GM23338 (cell line): ENCODE measurements at regions not wholly inside any gene's neighbourhood (a gene's known extent, or its start where the extent isn't known, plus 50 kb on each side); places are given as distances from the start of the nearest gene placed in this dataset.
A peak's percentile ranks its signal among the peaks of the same experiment; 100 is the strongest.

ENCODE experiments used
- ATAC-seq: fragments of 200-7000 bp; cut with Tn5 transposase; 3 replicates; pipeline ENCODE4 v1.9.1; 2020
- DNase-seq: peaks from one replicate; pipeline ENCODE4 v3.0.0-alpha.2; 2015; ENCODE audit warnings: low spot score
- H2AFZ ChIP-seq: fragments of 200-600 bp; sonication (generic); 2 replicates; pipeline ENCODE4 v1.8.0; 2016; ENCODE audit warnings: antibody characterized with exemption, mild to moderate bottlenecking, moderate library complexity
- H3F3A ChIP-seq: fragments of 200-600 bp; sonication (generic); replicated peaks from 2 replicates; pipeline ENCODE4 v1.8.0; 2017; ENCODE audit warnings: antibody characterized with exemption, mixed run types, low read depth
- H3K27ac ChIP-seq: fragments of 200-600 bp; sonication (generic); 2 replicates; pipeline ENCODE4 v1.6.1; 2016; ENCODE audit warnings: low read depth
- H3K27me3 ChIP-seq: fragments of 200-600 bp; sonication (generic); 2 replicates; pipeline ENCODE4 v1.8.0; 2016; ENCODE audit warnings: mild to moderate bottlenecking, mixed run types, moderate library complexity; ENCODE audit not compliant: insufficient read depth
- H3K36me3 ChIP-seq: fragments of 200-600 bp; sonication (generic); 2 replicates; pipeline ENCODE4 v1.8.0; 2016; ENCODE audit warnings: mild to moderate bottlenecking; ENCODE audit not compliant: insufficient read depth
- H3K4me1 ChIP-seq: fragments of 200-600 bp; sonication (generic); 2 replicates; pipeline ENCODE4 v1.8.0; 2016; ENCODE audit warnings: mild to moderate bottlenecking, moderate library complexity; ENCODE audit not compliant: insufficient read depth
- H3K4me2 ChIP-seq: fragments of 200-600 bp; sonication (generic); 2 replicates; pipeline ENCODE4 v1.7.1; 2017; ENCODE audit warnings: mixed run types
- H3K4me3 ChIP-seq: fragments of 200-600 bp; sonication (generic); 2 replicates; pipeline ENCODE4 v1.6.1; 2016; ENCODE audit warnings: mixed run types
- H3K79me2 ChIP-seq: fragments of 200-600 bp; sonication (generic); replicated peaks from 2 replicates; pipeline ENCODE4 v1.8.0; 2017; ENCODE audit warnings: mild to moderate bottlenecking; ENCODE audit not compliant: insufficient read depth
- H3K9me2 ChIP-seq: fragments of 200-600 bp; sonication (generic); 2 replicates; pipeline ENCODE4 v1.8.0; 2017; ENCODE audit not compliant: insufficient read depth
- H4K20me1 ChIP-seq: fragments of 200-600 bp; sonication (generic); replicated peaks from 2 replicates; pipeline ENCODE4 v1.8.0; 2017; ENCODE audit warnings: mild to moderate bottlenecking; ENCODE audit not compliant: insufficient read depth
- H3K27ac Mint-ChIP-seq: 2 replicates; pipeline ENCODE4 v1.8.0; 2020; ENCODE audit warnings: inconsistent platforms, mild to moderate bottlenecking, moderate library complexity, mixed read lengths
- H3K27me3 Mint-ChIP-seq: 3 replicates; pipeline ENCODE4 v1.8.0; 2022; ENCODE audit warnings: low read depth, mild to moderate bottlenecking, moderate library complexity, mixed read lengths, inconsistent platforms; ENCODE audit not compliant: insufficient read depth, poor library complexity
- H3K36me3 Mint-ChIP-seq: 3 replicates; pipeline ENCODE4 v1.8.0; 2021; ENCODE audit warnings: low read depth, mild to moderate bottlenecking, inconsistent platforms, moderate library complexity, mixed read lengths
- H3K4me1 Mint-ChIP-seq: 3 replicates; pipeline ENCODE4 v1.8.0; 2020; ENCODE audit warnings: mild to moderate bottlenecking, inconsistent platforms, mixed read lengths
- H3K4me3 Mint-ChIP-seq: 3 replicates; pipeline ENCODE4 v1.8.0; 2021; ENCODE audit warnings: moderate library complexity, mild to moderate bottlenecking, inconsistent platforms, mixed read lengths
- H3K9me3 Mint-ChIP-seq: 3 replicates; pipeline ENCODE4 v1.8.0; 2020; ENCODE audit warnings: moderate library complexity, mild to moderate bottlenecking, inconsistent platforms, mixed read lengths
- CREB1 ChIP-seq: fragments of 250-450 bp; sonication (Bioruptor Pico); IDR thresholded peaks from 2 replicates; pipeline ENCODE4 v1.5.0; 2020; ENCODE audit warnings: low read depth, mild to moderate bottlenecking, moderate library complexity
- ETS1 ChIP-seq: IDR thresholded peaks from 2 replicates; pipeline ENCODE4 v1.6.1; 2016; ENCODE audit warnings: antibody characterized with exemption
- EZH2 ChIP-seq: fragments of 200-600 bp; sonication (generic); IDR thresholded peaks from one replicate; pipeline ENCODE4 v1.8.0; 2017; ENCODE audit warnings: antibody characterized with exemption, mild to moderate bottlenecking, low read depth; ENCODE audit not compliant: unreplicated experiment
- EZH2phosphoT487 ChIP-seq: fragments of 200-600 bp; sonication (generic); IDR thresholded peaks from one replicate; pipeline ENCODE4 v1.8.1; 2018; ENCODE audit warnings: antibody characterized with exemption; ENCODE audit not compliant: unreplicated experiment
- JUNB ChIP-seq: IDR thresholded peaks from one replicate; pipeline ENCODE4 v1.6.1; 2016; ENCODE audit warnings: antibody characterized with exemption; ENCODE audit not compliant: unreplicated experiment
- REST ChIP-seq: IDR thresholded peaks from one replicate; pipeline ENCODE4 v1.6.1; 2018; ENCODE audit warnings: antibody characterized with exemption; ENCODE audit not compliant: unreplicated experiment
- STAT1 ChIP-seq: IDR thresholded peaks from one replicate; pipeline ENCODE4 v1.6.1; 2016; ENCODE audit warnings: antibody characterized with exemption; ENCODE audit not compliant: unreplicated experiment
- ZNF114 ChIP-seq: fragments of 250-450 bp; sonication (Bioruptor Pico); IDR thresholded peaks from 2 replicates; pipeline ENCODE4 v1.5.0; 2020; ENCODE audit warnings: mild to moderate bottlenecking, moderate library complexity
- ZNF331 ChIP-seq: fragments of 250-450 bp; sonication (Bioruptor Pico); IDR thresholded peaks from 2 replicates; pipeline ENCODE4 v1.5.0; 2020; ENCODE audit warnings: low read depth, mild to moderate bottlenecking, moderate library complexity
- ZNF462 ChIP-seq: fragments of 250-450 bp; sonication (Bioruptor Pico); IDR thresholded peaks from 2 replicates; pipeline ENCODE4 v1.5.0; 2020; ENCODE audit warnings: mild to moderate bottlenecking, moderate library complexity

GRCh38 chr7:24025094-24025493 is 258.9 kb upstream of the NPY start:
- H3K4me2 ChIP-seq = no peak overlapping the region
- no peak for TF ChIP-seq ZNF462
- no peak for TF ChIP-seq STAT1
- TF ChIP-seq JUNB = no peak
- H3K27me3 ChIP-seq = no peaks in the 10 kb centered on the region
- H3F3A ChIP-seq = no peaks in the 10 kb centered on the region
- no peak overlapping the region for H3K4me3 ChIP-seq
- H4K20me1 ChIP-seq = no peaks in the 10 kb centered on the region
- H3K79me2 ChIP-seq = no peaks in the 10 kb centered on the region
- H3K4me1 ChIP-seq = peaks cover 7% of the 10 kb centered on the region; the same call in 1 of the 2 replicates
- ATAC-seq (peak; percentile 26; the same call in 2 of the 3 replicates), DNase-seq (peak; percentile 3)
- H3K4me1 Mint-ChIP-seq = peaks cover 10% of the 10 kb centered on the region
- peak overlapping the region; percentile 83; the same call in 1 of the 2 replicates for H2AFZ ChIP-seq
- H3K36me3 ChIP-seq = no peaks in the 10 kb centered on the region
- H3K4me3 Mint-ChIP-seq = no peak overlapping the region
- 0 out of 2 replicates have a peak overlapping the region, but pooled peaks have one; percentile 24 for H3K27ac ChIP-seq
- no peak overlapping the region for H3K27ac Mint-ChIP-seq
- peaks cover 14% of the 10 kb centered on the region; the same call in 1 of the 2 replicates for H3K9me2 ChIP-seq
- no peaks in the 10 kb centered on the region for H3K36me3 Mint-ChIP-seq
- no peaks in the 10 kb centered on the region for H3K9me3 Mint-ChIP-seq
- H3K27me3 Mint-ChIP-seq = no peaks in the 10 kb centered on the region

GRCh38 chr7:24025765-24026164 is 258.2 kb upstream of the NPY start:
- no peaks in the 10 kb centered on the region for H3K27me3 Mint-ChIP-seq
- no peaks in the 10 kb centered on the region for H3K36me3 Mint-ChIP-seq
- no peak overlapping the region; the same call in 1 of the 2 replicates for H3K27ac Mint-ChIP-seq
- Histone ChIP-seq H3K27me3 (no peaks in the 10 kb centered on the region), H3K4me2 (no peak overlapping the region), H3K4me3 (no peak overlapping the region), H3K27ac (no peak overlapping the region), H3K36me3 (no peaks in the 10 kb centered on the region), H4K20me1 (no peaks in the 10 kb centered on the region), H3K79me2 (no peaks in the 10 kb centered on the region), H3K4me1 (peaks cover 7% of the 10 kb centered on the region; the same call in 1 of the 2 replicates), H3K9me2 (peaks cover 17% of the 10 kb centered on the region; the same call in 1 of the 2 replicates), H2AFZ (peak overlapping the region; percentile 83; the same call in 1 of the 2 replicates), H3F3A (no peaks in the 10 kb centered on the region)
- ATAC-seq (peak; percentile 70), DNase-seq (peak; percentile 14)
- H3K4me1 Mint-ChIP-seq = peaks cover 10% of the 10 kb centered on the region
- H3K9me3 Mint-ChIP-seq = no peaks in the 10 kb centered on the region
- H3K4me3 Mint-ChIP-seq = no peak overlapping the region
- TF ChIP-seq ETS1 (no peak), ZNF331 (CRISPR knock-in tag) (no peak), EZH2phosphoT487 (no peak), ZNF114 (CRISPR knock-in tag) (no peak), STAT1 (no peak), EZH2 (no peak), CREB1 (CRISPR knock-in tag) (no peak), REST (no peak)
